Stimulated activated CD4-positive, alpha-beta T cell treated with anti-CD3 and anti-CD28 coated beads, Interleukin-4, amount 100 ng/mL, for 4 hours (primary cell): ENCODE measurements at regions not wholly inside any gene's neighbourhood (a gene's known extent, or its start where the extent isn't known, plus 50 kb on each side); places are given as distances from the start of the nearest gene placed in this dataset.

ENCODE experiments used
- DNase-seq, 2 experiments: peaks; one replicate each; pipeline ENCODE4 v3.0.0-alpha.2; 2020

DNA sequence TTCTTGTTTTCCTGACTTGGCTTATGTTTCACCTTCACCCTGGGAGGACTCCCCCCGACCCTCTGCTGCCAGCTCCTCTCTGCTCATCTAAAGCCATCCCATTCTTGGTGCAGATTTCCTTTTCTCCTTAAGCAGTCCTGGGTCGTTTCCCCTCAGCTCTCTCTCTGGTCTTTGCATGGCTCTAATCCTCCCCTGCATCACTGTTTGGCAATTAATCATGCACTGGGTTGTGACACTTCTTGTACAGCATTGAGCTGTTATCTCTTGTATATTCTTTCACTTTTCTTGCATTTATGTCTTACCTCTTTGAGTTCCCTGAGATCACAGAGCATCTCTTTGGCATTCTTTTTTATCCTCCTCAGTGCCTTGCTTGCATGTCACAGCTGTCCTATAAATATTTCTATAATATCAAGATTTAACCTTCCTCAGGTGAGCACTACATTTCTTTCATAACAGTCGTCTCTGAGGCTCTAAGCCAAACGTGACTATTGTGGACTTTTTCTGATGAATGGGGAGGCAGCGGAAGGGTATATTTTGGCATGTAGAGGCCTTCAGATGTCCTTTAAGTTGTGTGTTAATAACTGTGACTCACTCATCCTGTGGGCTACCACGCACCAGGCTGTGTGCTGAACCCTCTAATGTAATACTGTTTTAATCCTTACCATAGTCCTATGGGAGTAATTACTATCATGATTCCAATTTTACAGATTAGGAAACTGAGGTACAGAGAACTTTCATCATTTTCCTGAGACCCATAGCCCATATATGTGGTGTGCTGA is 507.5 kb downstream of the SLC4A3 start:
- no peak for DNase-seq

GRCh38 chr2:220143336-220143735 is 515.9 kb downstream of the SLC4A3 start:
- DNase-seq = no peak

DNA sequence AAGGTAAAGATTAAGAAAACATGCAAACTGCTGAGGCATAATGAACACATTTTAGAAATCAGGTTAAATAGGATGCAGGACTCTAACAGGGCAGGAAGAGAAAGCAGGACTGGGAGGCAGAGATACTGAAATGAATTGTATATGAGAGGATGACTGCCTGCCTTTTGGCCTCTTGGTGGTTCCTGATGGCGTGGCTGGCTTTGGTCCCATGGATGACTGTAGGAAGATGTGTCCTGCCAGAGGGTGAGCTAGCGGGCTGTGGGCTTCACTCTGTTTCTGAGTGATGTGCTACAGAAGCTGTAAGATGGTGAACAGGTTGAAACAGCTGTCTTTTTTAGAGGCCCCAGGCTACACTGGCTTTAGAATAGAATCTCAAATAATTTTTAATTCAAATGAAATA is 517.0 kb downstream of the SLC4A3 start:
- no peak for DNase-seq

DNA sequence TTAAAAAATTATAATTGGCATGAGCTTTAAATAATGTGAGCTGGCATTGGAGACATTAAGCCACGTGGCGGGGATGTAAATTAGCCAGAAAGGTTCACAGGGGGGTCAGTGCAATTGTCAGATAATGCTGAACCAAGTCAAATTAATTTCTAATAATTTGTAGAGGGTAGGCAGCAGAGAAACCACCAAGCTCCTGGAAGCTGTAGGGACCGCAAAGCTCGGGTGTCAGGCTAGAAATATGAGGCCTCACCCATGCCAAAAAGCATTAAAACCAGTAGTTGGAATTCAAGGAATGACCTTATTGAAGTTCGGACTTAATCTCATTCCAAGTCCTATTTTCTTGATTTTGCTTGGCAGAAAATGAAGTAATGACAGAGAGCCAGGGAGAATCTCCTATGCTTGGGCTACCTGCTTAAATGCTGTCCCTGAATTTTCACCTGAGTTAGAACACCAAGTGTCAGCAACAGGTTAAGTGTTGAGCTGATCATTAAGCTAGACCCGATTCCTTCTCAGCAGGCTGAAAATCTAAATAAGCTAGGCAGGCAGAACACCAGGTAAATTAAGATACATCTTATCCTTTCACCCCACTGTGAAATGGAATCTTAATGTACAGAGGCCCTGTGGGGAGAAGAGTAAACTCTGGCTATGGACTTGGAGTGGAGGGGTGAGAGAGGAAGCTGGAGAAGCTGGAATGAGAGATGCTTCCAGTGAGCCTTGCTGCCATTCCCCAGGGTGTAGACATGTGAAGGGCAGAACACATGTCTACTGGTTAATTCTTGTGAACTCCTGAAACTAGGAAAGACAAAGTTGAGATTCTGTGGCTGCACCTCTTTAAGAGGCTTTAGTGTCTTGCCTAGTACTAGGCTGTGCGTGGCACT is 520.0 kb downstream of the SLC4A3 start:
- no peak for DNase-seq

DNA sequence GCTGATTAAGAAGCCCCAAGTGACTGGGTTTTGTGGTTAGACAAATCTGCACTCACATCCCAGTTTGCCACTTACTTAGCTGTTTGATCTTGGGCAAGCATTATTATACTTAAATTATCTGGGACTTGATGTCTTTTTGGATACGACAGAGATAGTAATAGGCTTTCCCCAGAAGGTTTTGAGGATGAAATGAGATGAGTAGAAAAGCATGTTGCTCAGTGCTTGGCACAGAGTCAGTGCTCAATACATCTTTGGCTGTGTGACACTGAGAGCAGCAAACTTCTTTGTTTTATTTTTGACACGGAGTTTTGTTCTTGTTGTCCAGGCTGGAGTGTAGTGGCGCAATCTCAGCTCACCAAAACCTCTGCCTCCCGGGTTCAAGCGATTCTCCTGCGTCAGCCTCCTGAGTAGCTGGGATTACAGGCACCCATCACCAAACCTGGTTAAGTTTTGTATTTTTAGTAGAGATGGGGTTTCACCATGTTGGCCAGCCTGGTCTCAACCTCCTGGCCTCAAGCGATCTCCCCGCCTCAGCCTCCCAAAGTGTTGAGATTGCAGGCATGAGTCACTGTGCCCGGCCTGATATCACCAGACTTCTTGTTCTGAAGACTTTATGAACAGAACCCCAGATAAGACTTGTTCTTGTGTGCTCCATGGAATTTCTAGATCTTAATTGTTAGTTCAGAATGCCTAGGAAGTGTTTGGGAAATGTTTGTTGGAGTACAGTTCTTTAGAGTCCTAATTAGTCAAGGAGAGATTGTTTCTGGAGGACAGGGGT is 521.2 kb downstream of the SLC4A3 start:
- no peak for DNase-seq

GRCh38 chr2:220151341-220151740 is 523.9 kb downstream of the SLC4A3 start:
- no peak for DNase-seq

GRCh38 chr2:220152281-220152935 is 525.0 kb downstream of the SLC4A3 start:
- DNase-seq = no peak

- no peak for DNase-seq
Observed at GRCh38 chr2:220153118-220153517, 525.7 kb downstream of the SLC4A3 start.

- DNase-seq = no peak
Observed at GRCh38 chr2:220154304-220154703, 526.9 kb downstream of the SLC4A3 start.

GRCh38 chr2:220157312-220157711 is 529.9 kb downstream of the SLC4A3 start:
- DNase-seq = no peak

DNA sequence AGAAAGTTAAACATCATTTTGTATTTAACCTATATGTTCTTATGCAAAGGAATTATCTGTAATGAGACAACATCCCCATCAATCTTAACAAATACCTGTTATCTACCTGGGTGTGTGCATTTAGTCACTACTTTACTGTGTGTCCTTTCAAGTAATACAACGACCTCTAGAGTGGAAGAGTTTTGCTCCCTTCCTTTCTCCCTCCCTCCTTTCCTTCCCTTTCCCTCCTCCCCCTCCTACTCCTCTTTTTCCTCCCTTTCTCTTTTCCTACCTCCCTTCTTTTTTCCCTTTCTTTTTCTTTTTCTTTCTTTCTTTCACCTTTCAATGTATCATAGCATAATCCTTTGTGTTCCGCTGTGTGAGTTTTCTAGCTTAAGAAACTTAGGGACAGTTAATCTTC is 532.3 kb downstream of the SLC4A3 start:
- DNase-seq = no peak

GRCh38 chr2:220162320-220162719 is 534.9 kb downstream of the SLC4A3 start:
- DNase-seq = no peak

GRCh38 chr2:220163486-220163885 is 536.1 kb downstream of the SLC4A3 start:
- DNase-seq = no peak

GRCh38 chr2:220165401-220165800 is 538.0 kb downstream of the SLC4A3 start:
- DNase-seq = no peak

DNA sequence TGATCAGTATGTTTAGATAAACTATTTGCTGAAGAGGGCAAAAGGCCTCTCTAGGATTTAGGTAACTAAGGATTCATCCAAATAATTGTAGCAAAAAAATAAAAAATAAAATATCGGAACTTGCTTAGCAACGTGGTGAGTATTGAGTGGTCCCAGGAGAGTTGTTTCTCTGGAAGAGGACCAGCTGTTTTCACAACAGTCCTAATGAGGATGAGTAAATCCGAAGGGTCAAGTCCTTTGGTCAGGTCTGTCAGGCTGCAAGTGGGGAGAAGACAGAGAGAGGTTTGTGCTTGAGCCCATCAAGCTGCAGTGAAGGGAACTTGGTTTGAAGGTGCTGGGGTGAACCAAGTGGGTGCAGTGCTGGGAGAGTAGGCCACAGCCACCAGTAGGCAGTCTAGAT is 539.2 kb downstream of the SLC4A3 start:
- no peak for DNase-seq

- DNase-seq = no peak
Observed at GRCh38 chr2:220167956-220168355, 540.5 kb downstream of the SLC4A3 start.

DNA sequence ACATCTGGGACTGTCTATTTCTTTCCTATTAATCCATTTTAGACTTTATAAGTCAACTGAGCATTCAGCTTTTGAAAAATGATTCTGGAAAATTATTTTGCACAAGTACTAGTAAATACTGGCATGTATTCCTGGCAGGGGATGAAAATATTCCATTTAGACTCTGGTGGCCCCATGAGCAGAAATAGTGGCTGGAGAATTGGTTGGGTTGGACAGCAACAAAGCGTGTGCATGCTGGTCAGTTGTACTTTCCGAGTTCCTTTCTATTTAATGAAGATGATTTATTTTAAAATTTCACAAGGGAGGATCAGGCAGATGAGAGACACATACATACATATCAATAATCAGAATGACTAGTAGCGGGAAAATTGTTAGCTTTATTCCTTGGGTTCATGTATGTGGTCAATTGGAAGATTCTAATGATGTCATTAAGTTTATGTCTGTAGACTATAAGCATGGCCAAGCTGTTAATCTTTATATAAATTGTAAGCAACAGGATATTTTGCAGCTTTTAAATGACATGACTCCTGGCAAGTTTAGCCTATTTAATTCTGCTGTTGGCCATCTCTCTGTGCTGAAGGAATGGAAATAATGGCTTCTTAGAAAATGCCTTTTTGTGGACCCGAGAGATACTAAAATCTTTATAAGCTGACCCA is 541.6 kb downstream of the SLC4A3 start:
- DNase-seq = no peak

GRCh38 chr2:220174826-220175225 is 547.4 kb downstream of the SLC4A3 start:
- DNase-seq = no peak

- no peak for DNase-seq
Observed at GRCh38 chr2:220175967-220176366, 548.5 kb downstream of the SLC4A3 start.

DNA sequence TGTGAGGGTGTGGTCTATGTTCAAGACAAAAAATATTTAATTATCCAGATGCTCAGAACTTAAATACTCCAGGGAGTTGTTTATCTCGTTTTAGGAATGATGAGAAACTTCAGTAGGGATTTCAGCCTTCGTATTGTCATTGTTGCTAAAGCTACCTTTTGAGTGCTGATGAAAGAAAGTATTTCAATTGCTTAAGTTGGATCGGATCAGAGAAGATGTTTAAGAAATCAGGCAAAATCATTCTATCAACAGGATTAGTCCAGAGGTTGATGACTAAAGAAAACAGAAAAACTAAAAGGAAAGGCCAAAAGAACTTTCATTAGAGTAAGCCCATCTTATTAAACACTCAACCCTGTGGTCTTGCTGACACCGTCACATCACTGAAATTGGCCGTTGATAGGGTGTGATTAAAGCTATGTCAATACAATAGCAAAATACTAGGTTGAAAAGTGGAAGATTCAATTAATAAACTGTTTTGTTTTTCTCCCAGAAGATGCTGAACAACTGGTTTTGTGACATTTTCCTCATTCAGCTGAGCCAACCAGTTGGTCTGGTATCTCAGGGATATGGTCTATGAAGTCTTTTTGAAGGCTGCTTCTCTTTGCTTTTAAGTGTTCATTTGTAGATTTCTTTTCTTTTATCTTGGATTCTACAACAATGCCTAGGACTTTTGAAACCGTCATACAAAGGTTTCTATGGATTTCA is 551.7 kb downstream of the SLC4A3 start:
- no peak for DNase-seq

- DNase-seq = no peak
Observed at GRCh38 chr2:220181165-220181564, 553.7 kb downstream of the SLC4A3 start.

GRCh38 chr2:220182790-220183189 is 555.4 kb downstream of the SLC4A3 start:
- no peak for DNase-seq
